HG02798 (cell line): ENCODE measurements at regions not wholly inside any gene's neighbourhood (a gene's known extent, or its start where the extent isn't known, plus 50 kb on each side); places are given as distances from the start of the nearest gene placed in this dataset.

Experiments
- ATAC-seq: cut with Tn5 transposase; IDR thresholded peaks from one replicate; pipeline ENCODE4 v1.9.1; 2021; ENCODE audit warnings: mild to moderate bottlenecking; ENCODE audit not compliant: unreplicated experiment, poor library complexity

DNA sequence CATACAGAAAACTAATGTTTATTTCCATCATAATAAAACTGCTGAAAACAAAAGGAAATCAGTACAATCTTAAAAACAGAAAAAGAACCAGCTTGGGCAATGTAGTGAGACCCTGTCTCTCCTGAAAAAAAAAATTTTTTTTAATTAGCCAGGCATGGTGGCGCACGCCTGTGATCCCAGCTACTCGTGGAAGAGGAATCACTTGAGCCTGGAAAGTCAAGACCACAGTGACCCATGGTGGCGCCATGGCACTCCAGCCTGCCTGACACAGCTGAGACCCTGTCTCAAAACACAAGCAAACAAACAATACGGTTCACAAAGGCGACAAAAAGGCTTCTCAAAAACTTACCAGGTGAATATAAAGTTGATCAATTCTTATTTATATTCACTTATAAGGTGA, 289.7 kb downstream of the BRD1 start:
- no peak for ATAC-seq

DNA sequence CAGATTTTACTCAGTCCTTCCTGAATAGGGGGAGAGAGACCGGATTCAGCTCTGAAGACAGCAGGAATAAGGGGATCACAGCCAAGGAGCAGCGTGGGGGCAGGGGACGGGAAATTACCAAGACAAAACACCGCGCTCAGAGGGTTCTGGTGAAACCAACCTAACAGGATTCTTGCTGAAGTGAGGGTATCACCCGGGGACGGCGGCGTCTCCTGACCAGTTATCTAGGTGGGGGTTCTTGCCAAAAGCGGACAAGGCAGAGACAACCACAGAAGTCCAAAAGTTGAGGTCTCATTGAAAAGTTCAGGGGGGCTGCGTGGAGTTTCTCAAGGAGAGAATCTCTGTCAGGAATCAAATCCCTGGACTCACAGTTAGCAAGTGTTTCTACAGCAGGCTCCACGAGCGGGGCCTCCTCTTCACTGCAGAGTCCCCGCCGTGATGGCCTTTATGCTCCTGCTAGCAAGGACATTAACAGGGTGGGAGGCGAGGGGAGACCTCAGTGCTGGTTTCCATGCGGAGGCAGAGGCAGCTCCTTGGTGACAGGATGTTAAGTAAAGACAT, 291.0 kb downstream of the BRD1 start:
- ATAC-seq = no peak

DNA sequence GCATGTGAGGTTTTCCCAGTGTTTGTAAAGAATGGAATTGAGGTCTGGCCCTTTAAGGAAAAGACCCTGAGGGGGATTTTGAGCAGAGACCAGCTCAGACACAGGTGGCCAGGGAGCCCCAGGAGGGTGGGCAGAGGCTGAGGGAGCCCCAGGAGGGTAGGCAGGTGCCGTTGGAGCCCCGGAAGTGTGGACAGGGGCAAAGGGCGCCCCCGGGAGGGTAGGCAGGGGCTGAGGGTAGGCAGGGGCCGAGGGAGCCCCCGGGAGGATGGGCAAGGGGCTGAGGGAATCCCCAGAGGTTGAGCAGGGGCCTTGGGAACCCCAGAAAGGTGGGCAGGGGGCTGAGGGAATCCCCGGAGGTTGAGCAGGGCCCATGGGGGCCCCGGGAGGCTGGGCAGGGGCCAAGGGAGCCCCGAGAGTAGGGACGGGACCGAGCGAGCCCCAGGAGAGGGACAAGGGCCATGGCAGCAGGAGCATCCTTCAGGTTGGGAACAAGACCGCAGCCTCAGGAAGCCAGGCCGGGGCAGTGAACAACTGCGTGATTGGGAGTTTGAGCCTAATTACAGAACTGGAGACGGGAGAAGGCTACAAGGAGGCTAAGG, 292.0 kb downstream of the BRD1 start:
- no peak for ATAC-seq

DNA sequence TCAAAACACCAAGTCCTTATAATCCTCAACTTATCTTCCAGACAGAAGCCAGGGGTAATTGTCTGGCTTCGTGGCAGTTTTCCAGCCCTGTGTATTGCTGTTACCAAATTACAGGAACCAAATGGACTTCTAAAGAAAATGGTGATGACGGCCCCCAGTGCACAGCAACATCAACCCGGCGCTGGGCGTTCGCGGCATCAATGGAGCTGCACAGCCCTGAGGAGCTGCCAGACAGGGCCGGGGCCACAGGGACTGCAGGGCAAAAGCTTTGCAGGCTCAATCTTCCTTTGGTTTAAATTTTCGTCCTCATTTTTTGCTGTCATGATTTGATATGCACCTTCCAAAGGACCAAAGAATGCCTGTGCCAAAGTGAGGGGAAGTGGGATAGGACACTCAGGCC, 292.5 kb downstream of the BRD1 start:
- no peak for ATAC-seq

DNA sequence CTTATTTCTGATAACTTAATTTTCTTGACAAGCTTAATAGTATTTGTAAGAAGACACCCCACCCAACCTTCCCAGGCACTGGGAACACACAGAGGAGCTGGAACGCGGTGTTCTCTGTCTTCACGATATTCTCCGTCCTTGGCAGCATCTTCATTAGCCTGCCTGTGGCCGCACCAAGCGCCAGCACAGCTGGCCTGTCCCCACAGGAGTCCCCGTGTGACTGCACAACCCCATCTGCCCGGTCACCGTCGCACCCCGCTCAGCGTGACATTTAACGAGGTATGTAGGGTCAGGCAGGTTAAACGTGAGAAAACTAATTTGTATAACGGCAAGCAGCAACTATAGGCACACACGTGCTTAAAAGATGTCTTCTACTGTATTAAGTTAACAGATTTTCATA, 293.3 kb downstream of the BRD1 start:
- no peak for ATAC-seq

DNA sequence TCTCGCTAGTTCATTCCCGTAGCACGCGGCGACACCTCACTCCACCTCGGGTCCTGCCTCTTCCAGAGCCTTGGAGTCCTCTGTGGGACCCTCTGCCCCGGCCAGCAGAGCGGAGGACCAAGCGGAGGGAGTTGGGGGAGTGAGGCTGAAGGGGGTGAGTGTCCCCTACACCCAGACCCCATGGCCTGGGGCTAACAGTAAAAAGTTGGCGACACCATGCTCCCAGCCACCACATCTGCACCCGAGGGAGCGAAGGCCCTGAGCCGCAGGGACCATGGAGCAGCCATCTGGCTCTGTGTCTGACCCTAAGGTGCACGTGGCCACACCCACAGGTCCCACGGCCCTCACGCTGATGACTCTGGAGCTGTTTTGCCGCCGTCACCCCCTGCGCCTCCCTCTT, 293.8 kb downstream of the BRD1 start:
- ATAC-seq = no peak

DNA sequence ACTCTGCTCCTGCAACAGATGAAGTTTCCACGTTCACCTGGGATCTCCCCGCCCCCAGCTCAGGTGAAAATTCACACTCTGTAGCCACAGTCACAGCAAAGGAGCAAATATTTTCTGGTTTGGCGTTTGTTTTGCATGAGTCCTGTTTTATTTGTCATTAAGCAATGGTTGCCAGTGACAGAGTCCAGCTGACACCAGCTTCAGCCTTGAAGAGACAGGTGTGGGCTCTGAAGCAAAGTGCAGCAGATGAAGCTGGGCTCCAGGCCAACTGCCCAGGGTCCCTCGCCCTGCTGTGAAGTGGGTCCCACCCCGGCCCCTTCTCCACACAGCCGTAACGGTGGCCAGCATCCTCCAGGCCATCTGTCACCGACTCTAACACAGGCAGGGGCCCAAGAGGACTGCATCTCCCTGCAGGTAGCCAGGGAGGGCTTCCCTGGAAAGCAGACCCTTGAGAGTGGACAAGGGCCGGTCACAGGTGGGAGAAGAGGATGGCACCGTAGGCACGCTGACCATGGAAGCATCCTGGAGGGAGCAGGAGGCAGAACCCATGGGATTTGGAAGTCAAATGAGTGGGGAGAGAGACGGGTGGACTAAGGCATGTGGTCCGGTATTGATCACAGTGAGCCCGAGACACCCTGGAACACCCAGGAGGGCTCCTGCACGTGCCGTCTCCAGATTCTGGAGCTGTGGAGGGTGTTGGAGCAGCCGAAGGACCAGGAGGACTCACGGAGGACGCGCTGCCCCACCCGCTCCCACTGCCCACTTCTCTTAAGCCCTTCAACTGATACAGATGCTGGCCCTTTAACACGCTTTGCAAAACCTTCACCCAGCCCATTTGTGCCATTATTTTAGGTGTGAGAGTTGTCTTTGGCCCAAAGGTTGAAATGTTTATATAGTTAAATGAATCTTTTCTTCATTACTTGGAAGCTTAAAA, 294.5 kb downstream of the BRD1 start:
- ATAC-seq = no peak

DNA sequence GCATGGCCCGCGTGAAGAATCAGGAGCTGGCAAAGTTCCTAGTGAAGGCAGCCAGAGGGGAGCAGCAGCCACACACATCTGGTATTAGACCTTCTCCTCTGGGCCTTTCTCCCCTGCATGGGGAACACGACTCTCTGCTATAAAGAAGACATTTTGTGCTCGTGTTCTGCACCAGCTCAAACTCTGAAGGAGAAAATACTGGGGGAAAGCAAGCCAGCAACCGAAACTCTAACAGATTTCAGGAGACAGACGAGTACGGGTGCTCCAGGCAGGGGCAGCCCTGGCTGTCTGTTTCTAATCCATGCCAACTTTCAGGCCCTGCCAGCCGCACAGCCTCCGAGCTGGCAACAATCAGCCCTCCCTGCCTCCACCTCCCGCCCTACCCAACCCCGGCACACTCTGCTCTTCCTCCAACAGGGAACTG, 296.3 kb downstream of the BRD1 start:
- no peak for ATAC-seq

DNA sequence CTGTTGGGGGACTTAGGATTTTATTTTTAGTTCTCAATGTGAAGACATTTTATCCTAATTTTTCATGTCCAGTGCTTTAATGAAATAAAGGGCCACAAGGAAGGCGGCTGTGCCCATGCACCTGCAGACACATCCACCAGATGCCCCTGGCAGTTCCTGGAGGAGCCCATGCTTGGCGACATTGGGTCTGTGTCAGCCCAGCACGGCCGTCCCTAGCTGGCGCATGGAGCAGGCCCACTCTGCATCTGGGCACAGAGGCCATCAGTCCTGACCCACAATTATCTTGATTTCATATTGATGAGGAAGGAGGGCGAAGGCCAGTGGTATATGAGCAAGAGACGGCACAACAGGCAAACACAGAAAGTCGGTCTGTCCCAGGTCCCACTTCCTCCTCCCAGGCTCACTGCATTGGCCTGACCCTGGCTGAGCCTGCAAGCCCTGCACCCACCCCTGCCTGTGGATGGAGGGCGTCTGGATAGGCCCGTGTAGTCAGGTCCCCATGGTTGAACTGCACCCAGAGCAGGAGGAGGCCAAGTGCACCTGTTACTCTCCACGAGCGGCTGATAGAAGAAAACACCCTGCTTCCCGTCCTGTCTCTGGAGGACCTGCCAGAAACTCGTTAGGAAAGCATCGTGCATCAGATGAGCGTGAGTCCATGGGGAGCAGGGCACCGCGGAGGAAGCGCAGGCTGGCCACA, 296.9 kb downstream of the BRD1 start:
- ATAC-seq = no peak

DNA sequence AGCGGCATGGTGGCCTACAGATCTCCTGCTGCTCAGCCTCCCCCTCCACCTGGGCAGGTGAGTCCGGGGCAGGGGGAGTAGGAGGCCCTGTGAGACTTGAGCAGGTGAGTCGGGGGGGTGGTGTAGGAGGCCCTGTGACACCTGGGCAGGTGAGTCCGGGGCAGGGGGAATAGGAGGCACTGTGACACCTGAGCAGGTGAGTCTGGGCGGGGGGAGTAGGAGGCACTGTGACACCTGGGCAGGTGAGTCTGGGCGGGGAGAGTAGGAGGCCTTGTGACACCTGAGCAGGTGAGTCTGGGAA, 299.3 kb downstream of the BRD1 start:
- no peak for ATAC-seq

DNA sequence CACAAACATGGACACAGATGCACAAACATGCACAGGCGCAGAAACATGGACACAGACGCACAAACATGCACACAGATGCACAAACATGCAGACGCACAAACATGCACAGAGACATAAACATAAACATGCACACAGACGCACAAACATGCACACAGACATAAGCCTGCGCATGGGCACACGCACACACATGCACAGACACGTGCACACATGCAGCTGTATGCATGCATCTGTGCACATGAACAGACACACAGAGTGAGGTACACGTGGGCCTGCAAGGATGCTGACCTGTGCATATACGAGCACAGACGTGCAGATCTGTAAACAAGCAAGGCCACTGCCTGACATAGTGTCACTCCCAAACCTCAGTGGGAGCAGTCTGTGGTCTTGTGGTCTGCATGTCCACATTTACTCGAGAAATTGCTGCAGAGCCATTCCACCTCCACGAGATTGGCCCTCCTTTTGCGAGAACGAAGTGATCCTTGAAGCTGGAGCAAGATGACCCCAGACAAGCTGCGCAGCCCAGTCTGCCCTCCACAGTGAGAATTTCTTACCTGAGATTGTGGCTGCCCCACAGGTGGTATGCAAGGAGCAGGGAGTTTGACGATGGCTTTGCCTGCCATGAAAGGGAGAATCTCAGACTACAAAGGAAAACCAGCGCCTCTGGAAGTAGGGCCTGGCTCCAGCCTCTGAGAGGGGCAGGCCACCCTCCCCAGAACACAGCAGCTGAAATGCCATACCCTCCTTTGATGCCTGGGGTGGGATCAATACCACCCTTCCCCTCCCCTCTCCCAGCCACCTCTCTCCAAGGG, 299.9 kb downstream of the BRD1 start:
- no peak for ATAC-seq

DNA sequence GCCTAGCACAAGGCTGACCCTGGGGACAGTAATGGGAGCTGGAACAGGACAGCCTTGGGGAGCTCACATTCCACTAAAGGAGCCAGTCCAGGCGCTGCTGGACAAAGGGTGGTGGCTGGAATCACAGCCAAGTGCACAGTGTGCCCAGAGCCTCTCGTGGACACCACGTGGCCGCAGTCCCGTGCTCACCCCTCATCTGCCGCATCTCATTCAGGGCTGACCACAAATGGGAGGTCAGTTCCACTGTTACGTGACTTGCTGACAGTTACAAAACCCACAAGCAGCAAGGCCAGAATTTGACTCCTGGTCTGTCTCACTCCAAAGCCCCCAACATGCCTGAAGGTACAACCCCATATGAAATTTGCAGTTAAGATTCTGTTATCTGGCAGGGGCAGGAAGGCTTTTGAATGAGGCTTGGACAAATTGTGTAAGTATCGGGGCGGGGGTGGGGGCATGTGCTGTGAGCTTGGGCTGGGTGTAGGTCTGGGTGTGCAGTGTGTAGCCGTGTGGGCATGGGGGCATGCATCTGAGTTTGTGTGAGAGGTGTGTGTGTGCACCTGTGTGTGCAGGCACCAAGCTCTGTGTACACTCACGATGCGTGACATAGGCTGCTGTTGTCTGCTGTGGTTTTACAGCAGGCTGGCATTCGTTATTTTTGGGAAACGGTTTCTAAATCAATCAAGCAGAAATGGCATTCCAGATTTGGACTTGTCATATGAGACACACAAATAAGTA, 301.7 kb downstream of the BRD1 start:
- no peak for ATAC-seq

DNA sequence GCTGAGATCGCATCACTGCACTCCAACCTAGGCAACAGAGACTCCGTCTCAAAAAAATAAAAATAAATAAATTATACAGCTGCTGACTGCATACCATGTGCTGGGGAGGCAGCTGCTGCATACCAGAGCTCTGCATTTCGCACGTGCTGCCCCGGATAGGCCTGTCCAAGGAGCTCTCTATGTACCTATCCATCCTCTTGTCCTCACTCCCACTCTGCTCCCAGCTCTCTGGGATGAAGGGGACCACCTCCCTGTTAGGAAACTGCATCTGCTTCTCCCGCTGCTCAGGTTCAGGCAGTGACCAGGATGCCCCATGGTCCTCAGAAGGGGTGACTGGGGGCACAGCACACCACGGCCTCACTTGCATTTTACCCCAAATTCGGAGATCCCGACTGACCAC, 302.3 kb downstream of the BRD1 start:
- no peak for ATAC-seq

DNA sequence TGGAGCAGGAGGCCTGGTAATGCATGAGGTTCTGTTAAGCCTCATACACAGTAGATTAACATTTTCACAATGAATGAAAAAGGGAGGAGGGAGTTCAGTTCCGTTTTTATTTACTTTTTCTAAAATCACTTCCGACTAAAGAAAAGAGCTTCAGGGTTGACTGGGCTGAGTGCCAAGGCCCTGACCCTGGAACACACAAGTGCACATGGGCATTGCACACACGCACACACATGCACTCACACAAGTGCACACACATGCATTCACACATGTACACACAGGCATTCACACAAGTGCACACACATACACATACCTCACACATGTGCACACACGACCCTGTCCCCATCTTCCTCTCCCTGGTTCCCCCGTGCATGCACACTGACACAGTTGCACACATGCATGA, 303.3 kb downstream of the BRD1 start:
- ATAC-seq = no peak

DNA sequence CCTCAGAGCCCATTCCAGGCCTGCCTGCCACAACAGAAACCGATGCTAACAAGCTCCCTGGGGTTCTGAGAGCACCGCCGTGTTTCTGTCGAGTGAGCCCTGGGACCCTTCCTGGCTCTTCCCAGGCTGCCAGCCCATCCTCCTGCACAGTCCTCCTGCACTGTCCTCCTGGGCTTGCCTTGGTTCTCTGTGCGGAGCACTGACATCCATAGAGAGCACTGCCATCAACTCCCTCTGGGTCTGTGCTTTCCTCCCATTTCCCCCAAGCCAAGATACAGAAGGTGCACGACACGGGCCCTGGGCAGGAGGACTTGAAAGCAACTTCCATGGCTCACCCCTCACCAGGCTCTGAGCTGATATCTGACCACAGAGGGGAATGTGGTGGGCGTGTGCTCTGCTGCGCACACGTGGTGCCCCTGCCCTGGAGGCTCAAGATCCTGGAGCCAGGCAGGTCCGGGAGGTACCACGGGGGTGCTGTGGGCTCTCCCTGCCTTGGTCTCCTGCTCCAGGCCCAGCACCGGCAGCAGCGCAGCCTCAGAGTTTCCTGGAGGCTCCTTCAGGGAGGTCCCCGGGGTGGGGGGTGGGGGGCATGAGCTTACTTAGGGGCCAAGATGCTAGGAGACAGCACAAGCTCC, 304.2 kb downstream of the BRD1 start:
- no peak for ATAC-seq

DNA sequence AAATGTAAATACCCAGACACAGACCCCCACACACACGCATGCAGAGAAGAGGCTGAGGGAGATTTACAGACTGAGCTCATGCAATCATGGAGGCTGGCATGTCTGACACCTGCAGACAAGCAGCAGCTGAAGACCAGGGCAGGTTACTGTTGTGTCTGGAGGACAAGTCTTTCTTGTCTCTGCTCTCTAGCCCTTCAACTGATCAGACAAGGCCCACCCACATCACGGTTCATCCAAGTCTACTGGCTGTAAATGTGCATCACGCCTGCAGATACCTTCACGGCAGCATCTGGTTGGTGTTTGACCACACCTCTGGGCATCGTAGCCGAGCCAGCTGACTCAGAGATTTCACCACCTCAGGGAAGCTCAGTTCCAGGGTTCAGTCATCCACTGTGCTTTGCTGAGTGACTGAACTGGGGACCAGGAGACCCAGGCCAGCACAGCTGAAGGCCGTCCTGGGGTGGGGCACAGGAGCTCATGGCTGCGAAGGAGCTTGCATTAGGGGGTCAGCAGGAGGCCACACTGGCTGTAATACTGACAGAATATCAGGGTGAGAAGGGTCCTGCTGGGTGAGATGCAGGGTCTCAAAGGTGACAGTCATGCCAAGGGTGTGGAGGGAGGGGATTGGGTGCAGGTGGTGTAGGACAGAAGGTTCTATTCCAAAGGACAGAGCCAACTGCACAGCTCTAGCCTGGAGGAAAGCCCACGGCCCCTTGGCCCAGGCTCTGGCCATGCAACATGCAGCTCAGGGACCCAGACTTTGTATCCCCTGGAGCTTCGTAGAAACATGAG, 304.9 kb downstream of the BRD1 start:
- no peak for ATAC-seq

DNA sequence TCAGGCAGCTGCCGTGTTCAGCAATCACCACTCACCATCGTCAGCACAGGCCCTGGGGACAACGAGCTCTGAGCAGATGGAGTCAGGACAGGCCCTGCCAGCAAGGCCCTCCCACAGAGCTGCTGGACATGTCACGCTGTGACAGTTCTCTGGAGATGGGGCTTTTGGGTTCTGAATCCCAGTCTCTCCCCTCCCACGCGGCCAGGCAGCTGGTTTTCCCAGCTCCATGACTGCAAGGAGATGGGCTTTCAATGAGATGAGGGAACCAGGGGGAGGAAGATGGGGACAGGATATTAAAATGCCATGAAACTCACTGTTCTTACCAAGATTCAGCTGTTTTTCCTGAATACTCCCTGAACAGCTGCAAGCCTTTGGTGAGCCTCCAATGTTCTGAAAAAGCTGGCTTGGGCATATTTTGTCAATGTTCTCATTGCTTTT, 305.9 kb downstream of the BRD1 start:
- no peak for ATAC-seq

DNA sequence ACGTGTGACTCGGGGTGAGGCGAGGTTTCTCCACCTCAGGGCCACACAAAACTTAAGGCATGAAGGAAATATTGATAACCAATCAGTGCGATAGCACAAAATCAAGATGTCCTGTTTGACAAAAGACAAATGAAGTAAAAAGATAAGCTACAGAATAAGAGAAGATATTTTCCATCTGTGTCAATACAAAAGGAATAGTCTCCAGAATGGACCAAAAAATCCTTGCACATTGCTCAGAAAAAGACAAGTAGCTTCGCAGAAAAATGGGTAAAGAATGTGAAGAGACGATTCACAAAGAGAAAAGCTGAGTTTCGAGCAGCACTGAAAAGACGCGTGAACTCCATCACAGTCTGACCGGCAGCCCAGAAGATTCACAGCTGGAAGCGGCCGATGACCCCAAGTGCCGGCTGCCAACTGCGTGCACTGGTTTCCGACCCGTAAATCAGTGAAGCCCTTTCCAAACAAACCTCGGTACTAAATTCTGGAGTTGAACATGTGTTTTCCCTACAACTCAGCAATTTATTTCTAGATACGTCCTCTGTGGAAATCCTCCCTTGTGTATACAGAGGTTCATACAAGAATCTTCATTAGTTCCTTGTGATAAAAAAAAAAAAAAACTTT, 308.4 kb downstream of the BRD1 start:
- no peak for ATAC-seq
